EH (cell line): ENCODE measurements at regions not wholly inside any gene's neighbourhood (a gene's known extent, or its start where the extent isn't known, plus 50 kb on each side); places are given as distances from the start of the nearest gene placed in this dataset.

ENCODE experiments used
- DNase-seq: peaks from one replicate; pipeline ENCODE4 v3.0.0-alpha.2; 2015; ENCODE audit warnings: low read depth

DNA sequence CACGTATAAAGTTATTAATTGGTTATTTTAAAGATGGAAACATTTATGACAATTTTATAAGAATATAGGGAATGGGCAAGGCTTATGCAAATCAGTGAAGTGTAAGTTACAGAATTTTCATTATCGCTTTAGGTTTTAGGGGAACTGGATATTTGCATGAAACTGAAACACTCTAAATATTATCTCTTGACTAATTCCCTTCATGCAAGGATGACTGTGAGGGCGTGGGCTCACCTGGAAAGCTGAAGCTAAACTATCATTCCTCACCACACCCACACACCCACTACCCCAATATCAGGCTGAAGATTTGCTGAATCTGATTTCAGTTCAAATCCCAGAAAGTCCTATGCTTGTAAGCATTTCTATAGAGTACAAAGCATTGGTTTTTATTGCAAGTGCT, 81.7 kb upstream of the ARHGAP24 start:
- DNase-seq, result no peak

DNA sequence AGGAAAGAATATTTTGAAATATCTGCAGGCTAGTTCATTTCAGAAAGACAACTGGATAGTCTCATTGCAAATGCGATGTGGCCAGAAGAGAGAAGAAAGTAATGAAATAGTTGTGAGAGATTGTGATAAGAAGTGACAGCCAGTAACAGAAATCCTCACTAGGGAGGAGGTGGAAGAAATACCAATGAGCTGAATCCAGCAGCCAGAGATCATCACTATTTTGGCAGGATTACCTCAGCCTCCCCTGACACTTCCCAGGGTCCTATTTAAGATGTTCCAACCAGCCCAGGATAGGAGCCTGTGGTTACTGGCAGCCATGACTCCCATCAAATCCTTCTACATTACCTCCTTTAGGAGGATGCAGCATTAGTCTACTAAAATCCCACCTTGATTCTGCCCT, 76.7 kb upstream of the ARHGAP24 start:
- peak; percentile 37 for DNase-seq

DNA sequence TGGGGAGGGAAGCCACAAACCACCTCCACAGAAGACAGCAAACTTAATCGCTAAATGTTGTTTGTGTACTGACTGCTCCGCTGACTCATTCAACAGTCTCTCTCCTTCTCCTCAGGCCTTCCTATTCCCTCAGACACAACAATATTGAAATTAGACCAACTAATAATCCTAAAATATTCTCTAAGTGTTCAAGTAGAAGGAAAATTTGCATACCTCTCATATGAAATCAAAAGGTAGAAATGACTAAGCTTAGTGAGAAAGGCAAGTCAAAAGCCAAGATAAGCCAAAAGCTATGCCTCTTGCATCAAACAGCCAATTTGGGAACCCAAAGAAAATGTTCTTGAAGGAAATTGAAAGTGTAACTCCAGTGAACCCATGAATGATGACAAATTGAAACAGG, 75.7 kb upstream of the ARHGAP24 start:
- DNase-seq, result no peak

DNA sequence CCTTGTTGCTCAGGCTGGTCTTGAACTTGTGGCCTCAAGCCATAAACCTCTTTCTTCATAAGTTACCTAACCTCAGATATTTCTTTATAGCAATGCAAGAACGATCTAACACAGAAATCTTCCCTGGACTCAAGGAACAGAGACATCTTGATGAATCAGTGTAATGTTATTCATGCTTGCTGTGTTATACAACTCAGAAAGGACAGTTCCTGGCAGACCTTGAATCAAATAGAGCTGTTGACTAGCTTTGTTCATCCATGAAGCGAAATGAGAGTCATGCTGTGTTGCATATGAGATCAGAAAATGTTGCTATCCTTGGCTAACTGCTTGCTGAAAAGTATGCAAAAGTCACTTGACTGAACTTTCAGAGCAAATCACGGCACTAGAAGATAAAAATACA, 72.6 kb upstream of the ARHGAP24 start:
- DNase-seq, result peak; percentile 53

DNA sequence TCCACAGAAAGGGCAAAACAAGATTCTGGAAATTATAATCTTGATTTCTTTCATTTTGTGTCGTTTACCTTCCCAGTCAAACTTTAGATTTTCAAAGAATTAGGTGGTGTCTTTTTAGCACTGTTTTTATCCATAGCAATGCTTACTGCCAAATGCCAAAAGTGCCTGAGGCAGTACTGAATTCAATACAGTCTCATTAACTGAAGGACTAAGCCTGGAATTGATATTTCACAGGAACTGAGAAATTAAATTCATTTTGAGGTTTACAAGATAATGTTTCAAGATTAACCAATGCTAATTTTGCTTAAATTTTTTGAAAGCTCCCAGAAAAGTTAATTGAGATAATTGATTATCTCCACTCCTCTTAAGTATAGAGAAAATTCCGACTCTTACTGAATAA, 68.8 kb upstream of the ARHGAP24 start:
- no peak for DNase-seq

DNA sequence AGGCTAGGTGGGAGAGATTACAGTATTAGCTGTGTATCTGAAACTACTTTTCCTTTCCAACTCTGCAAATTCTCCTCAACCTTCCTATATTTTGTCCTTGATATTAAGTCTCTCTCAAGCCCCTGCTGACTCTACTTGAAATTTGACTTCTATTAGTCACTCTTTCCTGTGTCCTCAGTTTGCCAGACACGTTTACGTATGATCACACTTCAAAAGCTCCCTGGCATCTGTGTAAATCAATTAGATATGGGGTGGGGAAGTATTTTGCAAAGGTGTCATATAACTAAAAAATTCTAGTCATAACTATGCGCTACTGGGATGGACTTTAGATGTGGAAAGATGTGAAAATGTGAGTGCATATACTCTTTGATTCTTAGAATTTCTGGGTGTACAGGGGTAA, 67.4 kb upstream of the ARHGAP24 start:
- DNase-seq, result no peak

DNA sequence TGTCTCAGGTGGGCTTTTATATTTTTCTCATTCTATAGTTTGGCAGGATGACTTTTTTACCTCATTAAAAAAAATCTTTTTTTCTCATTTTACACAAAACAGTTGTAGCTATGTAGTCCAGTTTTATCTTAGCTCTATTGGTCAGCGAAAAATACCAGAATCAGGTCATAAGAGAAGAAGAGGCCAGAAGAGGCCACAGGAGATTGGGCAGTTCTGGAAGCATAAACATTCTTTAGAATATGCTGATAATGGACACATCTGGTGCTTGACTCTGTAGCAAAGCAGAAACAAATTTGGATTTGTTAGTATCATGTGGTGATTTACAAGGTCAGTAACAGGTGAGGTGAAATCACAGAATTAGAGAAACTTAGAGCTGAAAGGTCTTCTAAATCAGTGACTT, 66.6 kb upstream of the ARHGAP24 start:
- DNase-seq, result no peak

DNA sequence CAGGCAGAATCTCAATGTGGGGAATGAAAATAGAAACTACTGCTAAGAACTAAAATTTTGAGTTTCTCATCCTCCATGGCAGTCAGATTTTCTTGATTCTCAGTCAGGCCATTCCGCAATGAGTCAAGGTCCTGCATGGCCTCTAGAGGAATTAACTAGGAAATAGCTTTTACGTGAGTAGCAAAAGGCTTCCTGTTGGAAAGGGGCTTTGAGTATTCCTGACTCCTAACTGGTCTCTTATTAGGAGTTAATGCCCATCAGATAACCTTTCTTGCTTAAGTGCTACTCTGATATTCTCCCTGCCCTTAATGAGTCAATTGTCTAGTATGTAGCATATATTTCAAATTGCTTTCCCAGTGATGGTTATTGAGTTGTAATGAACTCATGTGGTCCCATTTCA, 65.7 kb upstream of the ARHGAP24 start:
- peak; percentile 36 for DNase-seq

DNA sequence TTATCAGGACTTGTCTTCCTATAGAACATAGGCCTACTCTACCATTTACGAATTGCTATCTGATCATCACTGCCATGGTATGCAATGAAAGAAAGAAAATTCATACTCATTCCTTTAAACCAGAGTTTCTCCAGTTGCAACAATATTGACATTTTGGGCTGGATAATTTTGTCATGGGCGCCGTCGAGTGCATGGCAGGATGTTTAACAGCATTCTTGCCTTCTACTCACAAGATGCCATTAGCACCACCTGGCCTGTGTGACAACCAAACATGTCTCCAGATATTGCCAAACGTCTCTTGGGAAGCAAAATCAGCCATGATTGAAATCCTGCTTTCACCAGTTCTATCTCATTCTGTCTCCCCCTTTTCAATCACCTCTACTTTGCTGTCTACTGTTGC, 63.6 kb upstream of the ARHGAP24 start:
- no peak for DNase-seq

DNA sequence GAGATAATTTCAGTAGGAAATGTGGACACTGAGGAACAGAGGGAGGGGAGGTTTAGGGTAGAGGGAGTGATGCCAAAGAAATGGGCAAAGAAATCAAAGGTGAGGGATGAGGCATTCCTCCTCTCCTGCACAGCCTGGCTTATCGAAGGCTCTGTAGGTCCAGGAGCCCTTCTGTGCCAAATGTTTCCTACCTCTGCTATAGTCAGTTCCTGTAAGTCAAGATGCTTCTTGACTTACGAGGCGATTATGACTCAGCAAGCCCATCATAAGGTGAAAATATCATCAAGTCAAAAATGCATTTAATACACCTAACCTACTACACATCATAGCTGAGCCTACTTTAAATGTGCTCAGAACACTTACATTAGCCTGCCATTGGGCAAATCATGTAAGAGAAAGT, 60.0 kb upstream of the ARHGAP24 start:
- DNase-seq, result no peak

DNA sequence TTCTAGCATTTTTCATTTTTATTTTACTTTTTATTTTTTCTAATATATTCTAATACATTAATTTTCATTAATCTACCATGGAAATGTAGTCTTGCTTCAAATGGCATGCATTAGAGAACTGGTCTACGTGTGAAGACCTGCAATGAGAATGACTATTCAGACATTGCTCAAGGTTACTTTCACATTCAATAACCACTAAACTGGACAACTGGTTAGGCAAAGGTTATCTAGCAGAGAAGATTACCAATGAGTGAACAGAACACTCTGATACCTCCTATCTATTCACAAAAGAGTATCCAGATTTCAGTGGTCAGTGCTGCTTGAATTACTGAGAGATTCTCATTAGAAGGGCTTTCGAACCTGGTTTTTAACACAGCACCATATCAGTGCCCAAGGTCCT, 58.9 kb upstream of the ARHGAP24 start:
- no peak for DNase-seq

DNA sequence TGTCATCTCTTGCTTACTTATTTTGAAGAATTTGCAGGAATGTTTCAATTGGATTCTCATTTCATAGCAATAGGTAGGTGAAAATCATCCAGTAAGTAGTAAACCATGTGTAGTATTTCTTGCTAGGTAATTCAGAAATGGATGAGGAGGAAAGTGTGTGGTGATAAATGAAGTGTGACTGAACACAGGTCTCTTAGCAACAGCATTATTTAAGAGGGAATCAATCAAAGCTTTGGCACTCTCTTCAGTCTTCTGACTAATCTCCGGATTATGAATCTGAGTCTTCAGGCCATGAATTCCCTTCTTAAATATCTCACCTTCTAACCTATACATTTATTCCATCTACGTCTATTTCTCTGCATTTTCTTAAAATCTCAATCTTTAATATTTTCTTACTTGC, 55.8 kb upstream of the ARHGAP24 start:
- DNase-seq, result no peak

DNA sequence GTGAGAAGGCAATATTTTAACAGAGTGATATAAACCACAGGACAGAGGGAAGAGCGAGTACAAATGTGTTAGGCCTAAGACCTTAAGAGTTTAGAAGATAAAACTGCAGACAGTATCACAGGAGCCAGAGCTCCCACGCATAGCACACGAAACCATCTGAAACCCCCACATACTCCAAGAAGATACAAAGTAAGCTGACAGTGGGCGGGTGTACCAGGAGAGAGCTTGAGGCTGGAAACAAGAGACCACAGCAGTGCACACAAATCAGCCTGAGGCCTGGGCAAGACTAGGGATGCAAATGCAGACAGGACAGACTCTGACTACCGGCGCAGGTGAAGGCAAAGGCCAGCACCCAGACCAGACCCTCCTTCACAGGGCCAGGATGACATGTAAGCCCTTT, 54.1 kb upstream of the ARHGAP24 start:
- DNase-seq, result no peak

DNA sequence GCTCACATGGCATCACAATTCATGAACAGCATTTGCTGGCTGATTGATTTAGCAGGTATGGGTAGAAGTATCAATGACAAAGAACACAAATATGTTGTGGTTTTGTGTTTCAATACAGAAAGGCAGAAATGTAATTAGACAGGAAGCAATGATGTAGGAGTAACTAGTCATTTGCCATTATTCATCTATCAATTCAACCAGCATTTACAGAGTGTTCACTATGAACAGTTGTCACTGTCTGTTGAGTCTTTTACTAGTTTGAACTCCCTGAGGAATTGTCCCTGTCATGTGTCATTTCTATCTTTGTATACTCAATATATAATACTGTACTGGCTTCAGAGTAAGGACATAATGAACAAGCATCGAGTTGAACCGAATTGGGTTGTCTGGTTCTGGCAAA, 51.5 kb upstream of the ARHGAP24 start:
- no peak for DNase-seq
